GM18870 (cell line): ENCODE measurements at regions not wholly inside any gene's neighbourhood (a gene's known extent, or its start where the extent isn't known, plus 50 kb on each side); places are given as distances from the start of the nearest gene placed in this dataset.
A peak's percentile ranks its signal among the peaks of the same experiment; 100 is the strongest.

Experiments used
- ATAC-seq: cut with Tn5 transposase; IDR thresholded peaks from one replicate; pipeline ENCODE4 v1.9.1; 2021; ENCODE audit warnings: moderate library complexity; ENCODE audit not compliant: unreplicated experiment

DNA sequence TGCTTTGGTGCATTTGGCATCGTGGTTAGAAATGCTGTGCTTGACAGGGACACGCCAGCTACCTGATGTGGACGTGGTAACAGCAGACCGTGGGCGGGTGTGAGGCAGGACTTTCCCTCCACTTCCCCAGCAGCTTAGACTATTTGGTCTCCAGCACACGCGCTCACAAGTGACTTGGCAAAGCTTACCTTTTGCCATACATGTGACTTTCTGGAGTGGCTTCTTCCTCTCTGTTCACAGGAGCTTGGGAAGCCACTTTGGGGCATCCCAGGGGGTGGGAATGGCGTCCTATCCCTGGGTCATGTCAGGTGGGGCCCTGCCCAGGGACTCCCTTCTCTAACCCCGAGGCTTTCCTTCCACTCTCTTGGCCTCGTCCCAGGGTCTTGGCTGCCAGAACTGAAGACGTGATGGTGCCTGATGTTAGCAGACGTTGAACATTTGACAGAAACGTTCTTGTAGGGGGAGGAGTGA is 228.7 kb upstream of the KLF6 start:
- ATAC-seq: peak; percentile 70

DNA sequence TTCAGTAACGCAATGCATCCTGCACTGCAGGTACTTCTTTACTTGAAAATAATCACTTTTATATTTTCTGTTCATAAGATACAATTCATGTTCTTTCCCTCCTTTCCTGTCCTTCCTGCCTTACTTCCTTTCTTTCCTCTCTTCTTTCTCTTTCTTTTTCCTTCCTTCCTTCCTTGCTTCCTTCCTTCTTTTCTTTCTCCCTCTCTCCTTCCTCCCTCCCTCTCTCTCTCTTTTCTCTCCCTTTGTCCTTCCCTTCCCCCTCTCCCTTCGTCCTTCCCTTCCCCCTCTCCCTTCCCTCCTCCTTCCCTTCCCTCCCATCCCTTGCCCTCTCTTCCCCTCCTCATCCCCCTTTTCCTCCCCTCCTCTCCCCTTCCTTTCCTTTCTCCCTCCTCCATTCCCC is 227.8 kb upstream of the KLF6 start:
- no peak for ATAC-seq

DNA sequence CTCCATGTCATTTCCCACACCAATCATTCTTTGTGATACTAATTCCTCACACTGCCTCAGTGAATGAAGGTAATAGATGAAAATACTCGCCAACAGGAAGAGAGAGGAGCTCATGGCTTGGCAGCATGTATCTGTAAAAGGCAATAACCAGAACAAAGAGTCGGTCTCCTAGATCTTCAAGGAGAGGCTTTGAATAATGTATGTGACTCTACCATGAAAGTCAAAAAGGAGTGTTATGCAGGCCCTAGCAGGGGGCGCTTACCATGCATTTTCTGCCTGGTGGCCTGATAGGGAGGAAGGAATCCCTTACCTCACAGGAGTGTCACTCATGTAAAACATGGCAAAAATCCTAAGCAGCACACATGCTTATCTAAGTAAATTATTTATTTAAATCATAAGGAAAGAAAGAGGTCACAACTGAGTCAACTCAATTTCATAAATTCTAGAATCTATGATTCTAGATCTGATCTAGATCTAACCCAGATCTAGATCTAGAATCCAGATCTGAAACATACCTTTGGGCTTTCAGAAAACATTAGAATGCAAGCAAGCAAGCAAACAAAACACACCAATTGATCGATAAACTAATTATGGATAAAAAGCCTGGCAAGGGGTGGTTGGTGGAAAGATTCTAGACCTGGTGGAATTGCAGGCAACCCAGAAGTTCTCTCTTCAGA is 226.3 kb upstream of the KLF6 start:
- ATAC-seq: no peak

DNA sequence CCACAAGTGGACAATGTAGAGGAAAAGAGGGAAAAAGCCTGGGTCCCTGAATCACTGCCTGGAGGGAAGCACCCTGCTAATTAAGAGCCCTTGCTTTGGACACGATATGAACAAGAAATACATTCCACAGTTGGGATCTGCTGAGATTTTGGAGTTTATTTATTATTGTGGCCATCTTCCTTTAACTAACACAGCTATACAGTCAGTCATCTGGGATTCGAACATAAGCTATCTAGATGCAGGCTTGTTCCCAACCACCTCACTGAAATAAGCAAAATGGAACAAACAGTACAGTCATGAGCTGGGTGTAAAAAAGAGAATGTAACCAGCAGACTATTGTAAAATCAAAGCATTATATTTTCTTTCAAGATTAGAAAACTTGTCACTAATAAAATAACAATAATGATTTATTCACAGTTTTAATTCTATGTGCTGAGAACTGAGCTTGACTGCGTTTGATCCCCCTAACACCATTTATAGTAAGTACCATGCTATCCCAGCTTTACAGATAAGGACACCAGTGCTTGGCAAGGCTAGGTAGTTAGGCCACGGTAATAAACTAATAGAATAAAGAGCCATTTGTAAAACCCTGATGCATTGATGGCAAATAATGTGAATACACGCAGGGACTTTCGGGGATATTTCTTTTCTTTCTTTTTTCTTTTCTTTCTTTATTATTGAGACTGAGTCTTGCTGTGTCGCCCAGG is 223.8 kb upstream of the KLF6 start:
- no peak for ATAC-seq

DNA sequence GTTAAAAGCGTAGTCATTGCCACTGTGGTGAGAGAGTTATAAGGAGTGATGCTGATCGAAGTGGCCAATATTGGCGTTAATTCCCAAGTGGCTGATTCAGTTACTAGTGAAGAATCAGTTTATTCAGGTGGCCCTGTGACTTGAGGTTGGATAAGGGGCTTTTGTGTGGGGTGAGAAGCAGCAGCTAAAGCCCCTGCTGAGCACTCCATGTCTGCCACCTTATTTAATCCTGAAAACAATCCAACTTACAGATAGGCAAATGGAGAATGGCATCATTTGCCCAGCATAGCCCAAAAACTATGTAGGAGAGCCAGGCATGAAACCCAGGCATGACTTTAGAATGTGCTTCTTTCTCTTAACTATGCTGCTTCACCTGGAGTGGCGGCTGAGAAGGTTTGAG is 222.8 kb upstream of the KLF6 start:
- ATAC-seq: no peak

DNA sequence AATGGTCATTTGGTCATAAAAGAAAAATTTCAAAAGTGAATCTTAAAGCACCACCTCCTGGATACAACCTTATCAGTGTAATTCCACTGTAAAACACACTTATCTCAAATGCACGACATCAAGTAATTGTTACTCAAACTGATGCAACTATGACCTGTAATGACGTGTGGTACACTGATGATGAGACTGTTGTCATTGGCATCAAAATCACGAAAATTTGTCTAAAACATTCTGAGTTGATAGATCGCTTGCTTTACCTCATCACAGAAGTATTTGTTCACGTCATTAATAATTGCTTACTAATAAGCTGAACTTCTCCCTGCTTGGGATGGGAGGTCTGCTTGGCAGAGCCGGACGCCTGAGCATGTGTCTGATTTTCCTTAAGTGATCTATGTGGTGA is 221.8 kb upstream of the KLF6 start:
- no peak for ATAC-seq

DNA sequence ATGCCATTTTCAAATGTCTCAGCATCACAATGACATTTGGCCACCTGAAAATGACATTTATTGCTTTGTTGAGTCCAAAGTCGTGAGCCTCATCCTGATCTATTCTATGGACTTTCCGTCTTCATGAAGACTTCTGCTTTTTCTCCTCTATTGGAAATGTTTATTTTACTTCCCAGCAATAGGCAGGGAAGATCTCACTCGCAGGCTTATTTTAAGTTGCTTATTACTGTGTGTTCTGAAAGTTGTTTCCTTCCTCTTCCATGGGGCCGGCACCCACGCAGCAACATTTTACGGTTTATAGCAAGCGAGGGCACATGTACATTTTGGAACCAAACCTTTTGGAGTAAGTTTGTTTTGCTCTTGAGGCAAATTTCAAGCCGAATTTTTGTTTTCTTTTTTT is 221.0 kb upstream of the KLF6 start:
- ATAC-seq: no peak

DNA sequence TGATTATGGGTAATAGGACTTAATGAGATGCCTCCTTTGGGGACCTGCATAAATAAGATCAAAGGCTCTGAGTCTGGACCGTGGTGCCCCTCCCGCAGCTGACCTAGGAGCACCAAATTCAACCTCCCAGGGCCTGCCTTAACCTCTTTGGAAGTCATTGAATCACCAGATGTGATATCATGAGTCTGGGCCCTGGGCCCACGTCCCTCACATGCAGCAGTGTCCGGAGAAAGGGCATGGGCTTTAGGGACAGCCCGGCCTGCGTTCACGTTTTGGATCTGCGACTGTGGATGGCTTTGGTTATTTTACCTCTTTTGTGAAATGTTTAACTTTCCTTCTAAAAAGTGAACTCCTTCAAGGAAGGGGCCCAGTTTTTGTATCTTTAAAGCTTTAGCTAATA is 220.0 kb upstream of the KLF6 start:
- ATAC-seq: no peak

DNA sequence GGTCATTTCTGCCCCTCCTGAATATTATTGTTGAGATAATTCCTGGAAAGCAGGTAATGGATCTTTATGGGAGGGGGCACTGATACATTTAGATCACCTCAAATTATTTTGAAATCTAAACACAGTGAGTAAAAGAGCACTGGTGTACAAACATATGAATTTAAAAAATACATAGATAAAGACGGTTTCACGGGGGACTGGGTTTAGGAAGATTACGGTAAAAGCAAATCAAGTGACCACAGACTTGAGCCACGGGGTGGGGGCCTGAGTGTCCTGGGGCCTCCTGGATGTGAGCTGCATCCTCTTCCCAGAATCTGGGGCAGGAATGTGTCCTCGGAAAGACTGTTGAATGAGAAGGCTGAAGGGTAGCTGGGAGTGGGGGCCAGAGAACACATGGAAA is 219.1 kb upstream of the KLF6 start:
- ATAC-seq: no peak

DNA sequence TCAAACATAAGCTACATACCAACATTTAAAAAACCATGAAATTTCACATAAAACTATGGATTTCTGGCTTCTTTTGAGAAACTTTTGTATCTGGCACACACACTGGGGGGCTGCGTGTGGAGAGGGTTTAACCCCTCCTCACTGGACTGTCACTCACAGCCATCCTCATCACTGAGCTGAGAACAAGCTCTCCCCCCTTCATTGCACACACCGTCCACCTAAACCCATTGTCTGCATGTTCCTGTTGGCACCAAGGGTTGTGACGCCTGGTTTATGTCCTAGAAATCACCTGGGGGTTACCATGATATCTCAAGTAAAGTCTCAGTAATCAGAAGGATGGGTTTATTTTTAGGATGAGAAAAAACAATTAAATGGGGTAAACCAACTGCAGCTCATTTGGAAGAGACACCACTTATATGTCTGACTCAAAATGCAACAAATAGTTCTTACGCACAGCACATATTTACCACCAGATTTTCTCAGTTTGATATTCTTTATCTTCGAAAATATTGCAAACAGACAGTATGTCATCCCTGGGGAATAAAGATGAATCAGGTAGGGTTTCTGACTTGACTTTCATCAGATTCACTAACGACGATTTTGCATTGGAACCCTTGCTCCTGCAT is 218.5 kb upstream of the KLF6 start:
- ATAC-seq: peak; percentile 68

DNA sequence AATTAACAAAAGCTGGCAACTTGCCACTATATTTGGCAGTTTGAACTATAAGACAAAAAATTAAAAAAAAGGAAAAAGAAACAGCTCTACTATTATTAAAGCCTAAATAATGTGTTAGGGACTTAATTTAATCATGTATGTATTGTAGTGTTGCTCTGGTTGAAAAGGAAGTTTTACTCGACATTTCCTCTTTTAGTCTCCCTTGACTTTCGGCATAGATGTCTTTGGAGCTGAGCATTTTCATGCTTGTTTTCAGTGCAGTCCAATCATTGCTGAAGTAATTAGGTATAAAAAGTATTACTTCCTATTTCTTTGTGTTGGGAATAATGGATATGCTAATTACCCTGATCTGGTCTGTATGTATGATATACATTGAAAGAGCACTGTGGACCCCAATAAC is 216.8 kb upstream of the KLF6 start:
- ATAC-seq: no peak

DNA sequence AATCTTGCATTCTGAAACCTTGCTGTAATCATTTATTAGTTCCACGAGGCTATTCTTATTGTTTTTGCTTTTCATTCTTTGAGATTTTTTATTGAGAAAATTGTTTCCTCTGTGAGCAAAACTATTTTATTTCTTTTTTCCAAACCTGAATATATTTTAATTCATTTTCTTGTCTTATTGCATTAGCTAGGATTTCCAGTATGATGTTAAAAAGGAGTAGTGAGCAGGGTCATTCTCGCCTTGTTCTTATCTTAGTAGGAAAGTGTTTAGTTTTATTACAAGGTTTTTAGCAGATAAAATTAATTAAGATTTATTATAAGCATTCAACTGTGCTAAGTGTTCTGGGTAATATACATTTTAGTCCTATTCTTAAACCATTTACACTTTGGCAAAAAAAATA is 214.6 kb upstream of the KLF6 start:
- ATAC-seq: no peak

DNA sequence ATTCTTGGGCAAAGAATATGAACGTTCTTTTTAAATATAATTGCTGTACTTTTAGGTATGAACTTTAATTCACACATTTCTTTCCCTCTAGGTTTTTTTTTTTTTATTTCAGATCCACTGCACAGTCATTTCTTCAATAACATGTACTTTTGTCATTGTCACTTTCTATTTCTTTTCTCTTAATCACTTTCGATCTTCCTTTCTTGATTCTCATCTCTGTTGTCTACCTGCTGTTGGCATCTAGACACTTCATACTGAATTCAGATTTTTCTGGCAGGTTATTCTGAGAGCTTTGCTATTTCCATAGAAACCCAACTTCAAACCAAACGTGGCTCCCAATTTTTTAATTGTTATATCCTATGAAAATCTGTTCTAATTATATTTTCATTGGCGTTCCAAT is 211.7 kb upstream of the KLF6 start:
- no peak for ATAC-seq

DNA sequence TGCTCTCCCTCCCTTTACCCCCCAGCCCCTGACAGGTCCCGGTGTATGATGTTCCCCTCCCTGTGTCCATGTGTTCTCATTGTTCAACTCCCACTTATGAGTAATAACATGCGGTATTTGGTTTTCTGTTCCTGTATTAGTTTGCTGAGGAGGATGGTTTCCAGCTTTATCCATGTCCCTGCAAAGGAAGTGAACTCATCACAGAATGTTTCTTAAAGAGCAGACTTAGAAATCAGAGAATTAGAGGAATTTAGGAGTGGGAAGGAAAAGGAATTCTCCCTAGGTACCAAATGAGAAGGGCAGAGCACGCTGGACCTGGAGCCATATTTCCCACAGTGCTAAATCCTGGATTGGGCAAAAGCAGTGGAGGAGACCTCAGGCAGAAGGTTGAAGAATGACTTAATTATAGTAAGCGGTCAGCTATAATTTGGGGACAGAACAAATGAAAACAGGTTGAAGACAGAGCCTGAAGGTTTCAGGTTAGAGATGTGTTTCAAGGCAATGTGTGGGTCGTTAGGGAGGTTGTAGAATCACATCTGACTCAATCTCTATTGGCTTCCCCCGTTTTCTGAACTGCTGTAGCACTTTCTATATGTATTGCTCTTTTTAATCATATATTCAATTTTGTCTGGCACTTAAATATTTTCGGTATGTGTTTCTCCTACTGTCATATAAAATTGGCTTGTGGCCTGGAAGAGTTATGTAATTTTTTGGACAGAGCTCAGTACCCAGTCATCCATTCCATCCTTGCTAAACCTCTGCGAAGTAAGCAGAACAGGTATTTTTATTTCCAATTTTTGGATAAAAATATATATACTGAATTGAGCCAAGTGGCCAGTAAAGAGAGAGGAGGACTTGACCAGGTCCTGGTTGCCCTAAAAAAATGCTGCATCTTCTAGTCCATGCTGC is 210.5 kb upstream of the KLF6 start:
- no peak for ATAC-seq

DNA sequence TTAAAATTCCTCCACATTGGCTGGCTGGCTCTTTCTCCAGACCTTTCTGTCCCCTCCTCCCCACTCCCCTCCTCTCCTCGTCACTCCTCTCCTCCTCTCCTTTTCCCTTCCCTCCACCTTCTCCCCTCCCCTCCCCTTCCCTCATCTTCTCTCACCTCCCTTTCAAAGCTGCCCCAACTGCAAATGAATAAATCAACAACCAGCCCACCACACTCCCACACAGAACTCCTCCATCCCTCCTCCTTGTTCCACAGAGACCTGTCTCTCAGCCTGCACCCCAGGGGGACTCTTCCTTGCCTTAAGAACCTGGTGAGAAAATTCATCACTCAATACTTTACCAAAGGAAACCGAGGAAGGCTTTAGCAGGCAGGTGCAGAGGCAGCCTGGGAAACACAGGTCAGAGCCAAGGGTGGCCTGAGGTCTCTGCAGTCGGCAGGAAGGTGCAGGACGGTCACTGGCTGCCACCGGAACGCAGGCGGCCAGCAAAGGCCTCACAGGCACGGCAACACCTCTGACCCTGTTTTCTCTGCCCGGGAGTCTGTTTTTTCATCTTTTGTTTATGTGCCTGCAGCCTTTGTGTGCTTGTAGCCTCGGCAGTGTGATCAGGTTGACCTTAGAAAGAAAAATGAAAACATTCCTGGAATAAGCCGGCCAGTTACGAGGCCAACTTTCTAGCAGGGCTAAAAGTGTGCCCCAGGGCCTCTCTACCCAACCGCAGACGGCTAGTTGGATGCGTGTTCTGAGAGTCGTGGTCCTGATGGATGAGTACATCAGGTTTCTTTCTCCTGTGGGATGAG is 207.6 kb upstream of the KLF6 start:
- no peak for ATAC-seq

DNA sequence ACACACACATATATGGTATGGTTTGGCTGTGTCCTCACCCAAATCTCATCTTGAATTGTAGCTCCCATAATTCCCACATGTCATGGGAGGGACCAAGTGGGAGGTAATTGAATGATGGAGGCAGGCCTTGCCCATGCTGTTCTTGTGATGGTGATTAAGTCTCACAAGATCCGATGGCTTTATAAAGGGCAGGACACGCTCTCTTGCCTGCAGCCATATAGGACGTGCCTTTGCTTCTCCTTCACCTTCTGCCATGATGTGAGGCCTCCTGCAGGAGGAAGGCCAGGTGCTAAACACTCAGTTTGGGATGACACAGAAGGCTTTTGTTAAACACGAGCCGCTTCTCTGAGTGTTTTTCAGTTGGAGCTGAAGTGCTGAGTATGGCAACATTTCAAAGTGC is 205.3 kb upstream of the KLF6 start:
- ATAC-seq: no peak

DNA sequence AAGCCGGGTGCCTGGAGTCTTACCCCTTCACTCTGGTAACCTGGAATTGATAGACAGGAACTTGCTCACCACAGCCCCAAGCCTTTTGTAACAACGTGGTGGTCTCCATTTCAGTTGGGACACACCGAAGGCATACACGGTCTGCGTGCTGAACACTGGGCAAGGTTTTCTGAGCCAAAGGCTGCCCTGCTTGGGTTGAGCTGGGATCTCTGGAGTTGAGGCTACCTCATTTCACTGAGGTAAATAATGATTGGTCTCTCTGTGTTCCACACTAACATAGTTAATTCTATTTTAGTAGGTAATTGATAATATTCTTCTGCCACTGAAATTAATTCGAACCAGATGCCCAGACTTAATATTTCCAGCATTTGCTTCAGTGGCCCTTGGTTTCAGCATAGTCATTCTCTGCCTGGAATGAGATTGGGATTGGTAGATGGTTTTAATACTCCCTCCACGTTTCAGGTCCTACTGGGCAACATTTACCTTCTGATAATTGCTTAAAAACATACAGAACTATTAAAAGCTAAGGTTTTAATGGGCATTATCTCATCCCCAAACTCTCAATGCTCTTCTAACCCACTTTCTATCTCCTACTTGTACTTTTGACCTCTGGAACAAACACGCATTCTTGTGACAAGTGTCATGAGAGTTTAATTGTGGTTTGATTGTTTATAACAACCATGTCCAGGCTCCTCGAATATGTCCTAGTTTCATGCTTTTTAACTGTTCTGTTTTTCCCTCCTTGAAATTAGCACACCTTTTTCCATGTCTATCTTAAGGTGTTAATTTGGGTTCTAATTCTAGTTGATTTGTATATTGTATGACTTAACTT is 202.3 kb upstream of the KLF6 start:
- ATAC-seq: no peak

DNA sequence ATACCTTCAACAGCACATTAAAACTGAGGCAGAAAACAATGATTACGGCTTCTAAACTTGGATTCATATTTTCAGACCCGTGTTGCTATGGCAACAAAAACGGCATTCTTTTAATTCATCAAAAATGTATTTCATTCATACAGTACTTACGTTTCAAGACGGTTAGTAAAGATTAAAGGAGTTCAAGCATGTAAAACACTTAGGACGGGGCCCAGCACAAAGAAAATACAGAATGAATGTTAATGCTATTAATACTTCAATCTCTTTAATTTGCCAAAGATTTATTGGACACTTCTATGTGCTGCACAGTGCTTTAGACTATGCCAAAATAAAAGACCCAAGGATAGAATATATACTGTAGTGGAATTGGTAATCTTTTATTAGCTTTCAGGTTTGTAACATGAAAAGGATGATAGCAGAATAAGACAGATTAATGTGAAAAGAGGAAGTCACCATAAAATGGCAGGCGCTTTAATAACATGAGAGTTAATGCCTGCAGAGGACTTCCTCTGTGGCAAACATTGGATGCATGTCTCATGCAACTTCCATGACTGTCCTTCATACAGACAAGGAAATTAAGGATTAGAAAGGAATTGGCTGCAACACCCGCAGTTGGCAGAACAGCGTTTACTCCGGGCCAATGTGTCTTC is 201.6 kb upstream of the KLF6 start:
- ATAC-seq: no peak
